Kidney (tissue), 13 donors: ENCODE measurements at regions not wholly inside any gene's neighbourhood (a gene's known extent, or its start where the extent isn't known, plus 50 kb on each side); places are given as distances from the start of the nearest gene placed in this dataset.

Source experiments
- DNase-seq, 5 donors: peaks; one replicate each; pipeline ENCODE4 v3.0.0-alpha.2; 2013 to 2020
- FAIRE-seq: peaks from 2 replicates; lab custom pipeline; 2012; peaks lifted over from hg19 to GRCh38; lab: Jason Lieb, UNC
- H3K27ac ChIP-seq, 2 donors: one replicate each; pipeline ENCODE4 v1.7.0; 2013; ENCODE audit warnings: low read depth in 2 of 2, low read length in 2 of 2, inconsistent platforms in 1 of 2
- H3K27me3 ChIP-seq: one replicate; pipeline ENCODE4 v1.7.1; 2013; ENCODE audit warnings: low read length, inconsistent platforms; ENCODE audit not compliant: control insufficient read depth, insufficient read depth
- H3K36me3 ChIP-seq, 3 donors: one replicate each; pipeline versions ENCODE4 v1.7.0 to v1.7.1; 2013; ENCODE audit warnings: low read length in 3 of 3, control low read depth in 1 of 3, inconsistent platforms in 1 of 3; ENCODE audit not compliant: insufficient read depth in 3 of 3, control insufficient read depth in 2 of 3
- H3K4me1 ChIP-seq, 3 donors: one replicate each; pipeline versions ENCODE4 v1.7.0 to v1.7.1; 2013; ENCODE audit warnings: low read length in 3 of 3, inconsistent platforms in 1 of 3, low read depth in 1 of 3; ENCODE audit not compliant: control insufficient read depth in 2 of 3, insufficient read depth in 2 of 3
- H3K4me3 ChIP-seq, 3 donors: one replicate each; pipeline versions ENCODE4 v1.7.0 to v1.8.1; 2013; ENCODE audit warnings: low read length in 3 of 3, control low read depth in 1 of 3, inconsistent platforms in 1 of 3
- H3K9ac ChIP-seq, 3 donors: one replicate each; pipeline versions ENCODE4 v1.7.0 to v1.7.1; 2013; ENCODE audit warnings: low read length in 3 of 3, control low read depth in 1 of 3, inconsistent platforms in 1 of 3
- H3K9me3 ChIP-seq, 3 donors: one replicate each; pipeline versions ENCODE4 v1.7.0 to v1.7.1; 2013; ENCODE audit warnings: low read length in 3 of 3, control low read depth in 1 of 3, inconsistent platforms in 1 of 3; ENCODE audit not compliant: control insufficient read depth in 2 of 3, insufficient read depth in 1 of 3
- intact Hi-C: fragments of 100-400 bp; cut with DNase I; formaldehyde crosslinking; loops from one replicate; pipeline ENCODE4 v1.11.1; 2022
- TF ChIP-seq, protein P1 (sequence below): IDR thresholded peaks from 3 replicates; pipeline ENCODE4 v1.5.1; 2012; ENCODE audit warnings: mild to moderate bottlenecking, moderate library complexity, borderline replicate concordance; ENCODE audit not compliant: insufficient read depth; ENCODE audit errors: extremely low read depth
- donor health status: control.
- donor health status: control.
- donor health status: control.
- donor health status: control.
- donor health status: control.
- donor health status: DM: yes; HTN: yes; CAD: no.
- donor health status: Normal renal cell carcinoma (clear cell type).

DNA sequence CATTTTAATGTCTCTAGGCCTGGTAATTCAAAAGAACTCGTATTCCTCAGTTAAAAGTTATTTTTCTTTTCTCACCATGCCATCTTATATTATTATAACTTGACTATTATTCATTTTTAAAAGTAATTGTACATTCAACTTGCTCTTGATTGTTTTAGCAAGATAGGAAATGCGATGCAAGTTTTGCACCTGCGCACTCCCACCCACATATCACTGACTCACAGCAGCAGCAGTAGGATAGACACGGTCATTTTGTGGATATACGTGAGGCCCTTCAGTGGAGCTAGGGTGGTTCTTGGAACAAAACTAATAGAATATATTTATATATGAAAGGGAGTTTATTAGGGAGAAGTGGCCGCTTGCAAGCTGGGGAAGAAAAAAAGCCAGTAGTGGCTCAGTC lies 95.5 kb upstream of the UBE3A start:
- H3K27me3 ChIP-seq, result no peaks in the 10 kb centered on the region
- no peak overlapping the region for H3K27ac ChIP-seq
- no peaks in the 10 kb centered on the region for H3K36me3 ChIP-seq
- no peak for DNase-seq
- H3K9ac ChIP-seq, result no peak overlapping the region
- H3K4me3 ChIP-seq, result no peak overlapping the region
- no peaks in the 10 kb centered on the region for H3K4me1 ChIP-seq
- no peak for FAIRE-seq
- H3K9me3 ChIP-seq, result no peaks in the 10 kb centered on the region
- TF ChIP-seq, protein P1, sequence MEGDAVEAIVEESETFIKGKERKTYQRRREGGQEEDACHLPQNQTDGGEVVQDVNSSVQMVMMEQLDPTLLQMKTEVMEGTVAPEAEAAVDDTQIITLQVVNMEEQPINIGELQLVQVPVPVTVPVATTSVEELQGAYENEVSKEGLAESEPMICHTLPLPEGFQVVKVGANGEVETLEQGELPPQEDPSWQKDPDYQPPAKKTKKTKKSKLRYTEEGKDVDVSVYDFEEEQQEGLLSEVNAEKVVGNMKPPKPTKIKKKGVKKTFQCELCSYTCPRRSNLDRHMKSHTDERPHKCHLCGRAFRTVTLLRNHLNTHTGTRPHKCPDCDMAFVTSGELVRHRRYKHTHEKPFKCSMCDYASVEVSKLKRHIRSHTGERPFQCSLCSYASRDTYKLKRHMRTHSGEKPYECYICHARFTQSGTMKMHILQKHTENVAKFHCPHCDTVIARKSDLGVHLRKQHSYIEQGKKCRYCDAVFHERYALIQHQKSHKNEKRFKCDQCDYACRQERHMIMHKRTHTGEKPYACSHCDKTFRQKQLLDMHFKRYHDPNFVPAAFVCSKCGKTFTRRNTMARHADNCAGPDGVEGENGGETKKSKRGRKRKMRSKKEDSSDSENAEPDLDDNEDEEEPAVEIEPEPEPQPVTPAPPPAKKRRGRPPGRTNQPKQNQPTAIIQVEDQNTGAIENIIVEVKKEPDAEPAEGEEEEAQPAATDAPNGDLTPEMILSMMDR, result no peak
- intact Hi-C loops, result no loop called here

DNA sequence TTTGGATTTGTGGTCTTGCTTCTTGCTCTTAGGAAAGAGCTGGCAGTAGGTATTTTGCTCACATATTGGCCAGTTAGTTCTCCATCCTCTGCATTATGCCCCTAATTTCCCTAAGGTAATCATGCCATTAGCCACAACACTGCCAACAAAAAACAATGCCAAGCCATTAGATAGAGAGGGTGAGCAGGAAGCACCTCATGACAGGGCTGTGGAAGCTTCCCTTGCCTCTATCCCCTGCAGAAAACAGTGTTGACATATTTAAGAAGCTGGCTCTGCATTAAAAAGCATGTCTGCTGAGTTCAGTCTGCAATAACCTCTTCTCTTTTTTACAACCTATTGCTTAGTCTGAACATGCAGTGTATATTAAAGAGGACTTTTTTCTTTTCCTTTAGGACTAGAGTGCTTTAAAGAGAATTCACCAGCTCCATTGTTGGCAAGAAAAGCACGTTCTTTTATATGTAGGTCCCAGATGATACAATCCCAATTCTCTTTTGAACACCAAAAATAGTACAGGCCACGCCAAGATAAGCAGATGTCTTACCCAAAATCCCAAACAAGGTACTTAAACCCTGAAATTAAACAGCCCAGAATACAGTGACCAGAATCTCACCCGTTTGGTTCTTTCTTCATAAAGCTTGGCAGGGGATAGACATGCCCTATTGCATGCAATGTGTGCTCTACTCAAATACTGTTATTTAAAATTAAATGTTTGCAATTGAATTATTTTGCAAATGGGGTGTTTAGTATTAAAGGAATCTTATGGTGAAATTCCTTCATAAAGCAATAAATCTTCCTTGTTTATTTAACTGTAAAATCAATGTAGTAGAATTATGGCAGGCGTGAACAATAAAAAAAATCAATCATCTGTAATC lies 93.7 kb upstream of the UBE3A start:
- Histone ChIP-seq H3K9ac (no peak overlapping the region), H3K4me1 (no peaks in the 10 kb centered on the region), H3K4me3 (no peak overlapping the region), H3K27ac (no peak overlapping the region), H3K9me3 (no peaks in the 10 kb centered on the region), H3K27me3 (no peaks in the 10 kb centered on the region), H3K36me3 (no peaks in the 10 kb centered on the region)
- intact Hi-C loops, result no loop called here
- TF ChIP-seq, protein P1, result no peak
- FAIRE-seq, result no peak
- no peak for DNase-seq

DNA sequence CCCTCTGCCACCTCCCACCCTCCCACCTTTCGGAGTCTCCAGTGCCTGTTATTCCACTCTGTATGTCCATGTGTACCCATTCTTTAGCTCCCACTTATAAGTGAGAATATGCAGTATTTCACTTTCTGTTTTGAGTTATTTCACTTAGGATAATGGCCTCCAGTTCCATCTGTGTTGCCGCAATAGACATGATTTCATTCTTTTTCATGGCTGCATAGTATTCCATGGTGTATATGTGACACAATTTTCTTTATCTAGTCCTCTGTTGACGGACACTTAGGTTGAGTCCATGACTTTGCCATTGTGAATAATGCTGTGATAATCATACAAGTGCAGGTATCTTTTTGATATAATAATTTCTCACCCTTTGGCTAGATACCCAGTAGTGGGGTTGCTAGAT lies 91.0 kb upstream of the UBE3A start:
- no peak for FAIRE-seq

More for the DNA sequence above, 91.0 kb upstream of the UBE3A start:
- DNase-seq, result no peak
- H3K4me1 ChIP-seq, result no peaks in the 10 kb centered on the region
- H3K4me3 ChIP-seq, result no peak overlapping the region
- no peaks in the 10 kb centered on the region for H3K27me3 ChIP-seq
- no peaks in the 10 kb centered on the region for H3K36me3 ChIP-seq
- H3K9me3 ChIP-seq, result no peaks in the 10 kb centered on the region
- H3K27ac ChIP-seq, result no peak overlapping the region
- intact Hi-C loops, result no loop called here
- H3K9ac ChIP-seq, result no peak overlapping the region
- TF ChIP-seq, protein P1, result no peak
